ENCODE measurements at regions not wholly inside any gene's neighbourhood (a gene's known extent, or its start where the extent isn't known, plus 50 kb on each side); places are given as distances from the start of the nearest gene placed in this dataset.

DNA sequence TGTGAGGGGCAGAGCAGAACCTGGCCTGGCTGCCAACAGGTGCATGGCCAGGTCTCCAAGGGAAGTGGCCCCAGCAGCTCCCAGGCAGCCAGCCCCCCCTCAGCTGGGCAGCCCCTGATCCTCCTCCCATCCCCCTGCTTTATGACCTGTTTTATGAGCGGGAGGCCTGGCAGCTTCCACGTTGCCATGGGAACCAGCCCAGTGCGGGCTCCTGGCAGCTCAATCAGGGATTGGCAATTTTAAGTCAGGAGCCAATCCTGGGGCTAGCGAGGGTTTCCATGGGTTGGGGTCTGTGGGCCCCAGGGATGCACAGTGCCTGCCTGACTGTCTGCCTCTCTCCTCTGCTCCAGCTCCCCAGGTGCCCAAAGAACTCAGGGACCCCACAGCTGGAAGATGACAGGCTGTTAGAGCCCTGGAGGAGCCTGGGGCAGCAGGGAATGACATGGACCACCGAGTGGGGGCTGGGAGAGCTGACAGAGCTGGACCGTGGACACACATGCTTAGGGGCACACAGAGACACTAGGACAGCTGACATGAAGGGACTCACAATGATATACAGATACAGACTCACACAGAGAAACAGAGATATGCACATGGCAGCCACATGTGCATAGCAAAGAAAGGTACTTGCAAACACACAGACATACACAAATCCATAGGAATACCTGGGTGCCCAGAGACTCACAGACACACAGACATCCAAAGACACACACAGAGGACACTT is 56.5 kb upstream of the SIRPA start:
- no TSS peak for BruUV-seq (replicated peaks)
- peaks cover 9 to 26% of the 10 kb centered on the region in 2 experiments for H3K27me3 ChIP-seq (ENCODE audit: control insufficient read depth in 2 of 2, insufficient read depth in 2 of 2, low read length in 2 of 2)
- TF ChIP-seq JUN (IDR thresholded peaks at IDR 0.05; ENCODE audit: borderline replicate concordance, insufficient read depth, insufficient read length, low read depth), result no peak
- TF ChIP-seq, protein P1, sequence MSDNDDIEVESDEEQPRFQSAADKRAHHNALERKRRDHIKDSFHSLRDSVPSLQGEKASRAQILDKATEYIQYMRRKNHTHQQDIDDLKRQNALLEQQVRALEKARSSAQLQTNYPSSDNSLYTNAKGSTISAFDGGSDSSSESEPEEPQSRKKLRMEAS (IDR thresholded peaks at IDR 0.05; ENCODE audit: insufficient read depth, insufficient read length), result no peak
- TF ChIP-seq, protein P2, sequence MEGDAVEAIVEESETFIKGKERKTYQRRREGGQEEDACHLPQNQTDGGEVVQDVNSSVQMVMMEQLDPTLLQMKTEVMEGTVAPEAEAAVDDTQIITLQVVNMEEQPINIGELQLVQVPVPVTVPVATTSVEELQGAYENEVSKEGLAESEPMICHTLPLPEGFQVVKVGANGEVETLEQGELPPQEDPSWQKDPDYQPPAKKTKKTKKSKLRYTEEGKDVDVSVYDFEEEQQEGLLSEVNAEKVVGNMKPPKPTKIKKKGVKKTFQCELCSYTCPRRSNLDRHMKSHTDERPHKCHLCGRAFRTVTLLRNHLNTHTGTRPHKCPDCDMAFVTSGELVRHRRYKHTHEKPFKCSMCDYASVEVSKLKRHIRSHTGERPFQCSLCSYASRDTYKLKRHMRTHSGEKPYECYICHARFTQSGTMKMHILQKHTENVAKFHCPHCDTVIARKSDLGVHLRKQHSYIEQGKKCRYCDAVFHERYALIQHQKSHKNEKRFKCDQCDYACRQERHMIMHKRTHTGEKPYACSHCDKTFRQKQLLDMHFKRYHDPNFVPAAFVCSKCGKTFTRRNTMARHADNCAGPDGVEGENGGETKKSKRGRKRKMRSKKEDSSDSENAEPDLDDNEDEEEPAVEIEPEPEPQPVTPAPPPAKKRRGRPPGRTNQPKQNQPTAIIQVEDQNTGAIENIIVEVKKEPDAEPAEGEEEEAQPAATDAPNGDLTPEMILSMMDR (IDR thresholded peaks at IDR 0.05; ENCODE audit: extremely low read depth in 1 of 2, insufficient read depth in 1 of 2, low read depth in 1 of 2, low read length in 2 of 2), result no peak
- no peak for TF ChIP-seq POLR2A (IDR thresholded peaks at IDR 0.05; ENCODE audit: low read depth, low read length)
- no peak for TF ChIP-seq GATA2 (IDR thresholded peaks at IDR 0.05; ENCODE audit: insufficient read depth, insufficient read length, low read depth, low read length)
- TF ChIP-seq POLR2AphosphoS5 (IDR thresholded peaks at IDR 0.05; ENCODE audit: insufficient read depth, low read depth, low read length), result no peak
- DNase-seq (ENCODE audit: low read depth, low spot score), result no peak
- intact Hi-C loops (cut with micrococcal nuclease) (no loop called here), dilution Hi-C loops (cut with MboI; ENCODE audit: extremely low pct_ligation_motif_present, low sequenced_read_pairs) (no loop called here)
- no peaks in the 10 kb centered on the region for H3K9me3 ChIP-seq (replicated peaks; ENCODE audit: control insufficient read depth, insufficient read depth, low read length)
- no peaks in the 10 kb centered on the region for H3K36me3 ChIP-seq (ENCODE audit: control insufficient read depth in 2 of 2, extremely low read depth in 1 of 2, insufficient read depth in 2 of 2, low read length in 2 of 2)
- no peak for FAIRE-seq
- H4K20me1 ChIP-seq (replicated peaks; ENCODE audit: control insufficient read depth, extremely low read depth, insufficient read depth, low read length), result no peaks in the 10 kb centered on the region
- no peak overlapping the region for H3K9ac ChIP-seq (replicated peaks; ENCODE audit: extremely low read depth, insufficient read depth, low read length)
- H3K4me1 ChIP-seq (ENCODE audit: control insufficient read depth, extremely low read depth, insufficient read depth, low read length), result no peaks in the 10 kb centered on the region
- no peak overlapping the region for H3K4me3 ChIP-seq (replicated peaks in 1 of 3; ENCODE audit: insufficient read depth in 1 of 3, low read depth in 1 of 3, low read length in 3 of 3)
- H3K79me2 ChIP-seq (ENCODE audit: control insufficient read depth, insufficient read depth, low read length), result no peaks in the 10 kb centered on the region
- H2AFZ ChIP-seq (ENCODE audit: low read depth, low read length), result no peak overlapping the region
- no peaks in the 10 kb centered on the region for H3K9me1 ChIP-seq (replicated peaks; ENCODE audit: control insufficient read depth, extremely low read depth, insufficient read depth, low read length)
- ChIA-PET CTCF (no interaction called here), POLR2A (no interaction called here)
- no peak overlapping the region for H3K4me2 ChIP-seq (ENCODE audit: insufficient read depth, low read length)
- H3K27ac ChIP-seq (ENCODE audit: insufficient read depth, low read depth, low read length), result no peak overlapping the region

All from endothelial cell of umbilical vein (primary cell).